ENCODE measurements at regions not wholly inside any gene's neighbourhood (a gene's known extent, or its start where the extent isn't known, plus 50 kb on each side); places are given as distances from the start of the nearest gene placed in this dataset.

- DNase-seq (ENCODE audit: low read depth, low spot score) (no peak), FAIRE-seq (no peak)
- no peak for TF ChIP-seq CTCF (IDR thresholded peaks at IDR 0.05; ENCODE audit: extremely low read depth in 1 of 2, insufficient read depth in 1 of 2, low read depth in 1 of 2, low read length in 2 of 2)
- TF ChIP-seq POLR2AphosphoS5 (IDR thresholded peaks at IDR 0.05; ENCODE audit: insufficient read depth, low read depth, low read length) = no peak
- no peak for TF ChIP-seq GATA2 (IDR thresholded peaks at IDR 0.05; ENCODE audit: insufficient read depth, insufficient read length, low read depth, low read length)
- no peak for TF ChIP-seq FOS (IDR thresholded peaks at IDR 0.05; ENCODE audit: borderline replicate concordance, insufficient read depth, low read length)
- no peak for TF ChIP-seq EZH2 (IDR thresholded peaks at IDR 0.05; ENCODE audit: borderline replicate concordance, low read depth, low read length, severe bottlenecking)
- no peak for TF ChIP-seq JUN (IDR thresholded peaks at IDR 0.05; ENCODE audit: borderline replicate concordance, insufficient read depth, insufficient read length, low read depth)
- TF ChIP-seq, protein P1, sequence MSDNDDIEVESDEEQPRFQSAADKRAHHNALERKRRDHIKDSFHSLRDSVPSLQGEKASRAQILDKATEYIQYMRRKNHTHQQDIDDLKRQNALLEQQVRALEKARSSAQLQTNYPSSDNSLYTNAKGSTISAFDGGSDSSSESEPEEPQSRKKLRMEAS (IDR thresholded peaks at IDR 0.05; ENCODE audit: insufficient read depth, insufficient read length) = no peak
- no peak for TF ChIP-seq MYC (IDR thresholded peaks at IDR 0.05; ENCODE audit: low read depth, low read length)
- no peak for TF ChIP-seq POLR2A (IDR thresholded peaks at IDR 0.05; ENCODE audit: low read depth, low read length)
- no peaks in the 10 kb centered on the region for H4K20me1 ChIP-seq (replicated peaks; ENCODE audit: control insufficient read depth, extremely low read depth, insufficient read depth, low read length)
- intact Hi-C loops (cut with micrococcal nuclease) = no loop called here
- H3K4me3 ChIP-seq (replicated peaks in 1 of 3; ENCODE audit: insufficient read depth in 1 of 3, low read depth in 1 of 3, low read length in 3 of 3) = no peak overlapping the region
- H3K9ac ChIP-seq (replicated peaks; ENCODE audit: extremely low read depth, insufficient read depth, low read length) = no peak overlapping the region
- no peaks in the 10 kb centered on the region for H3K27me3 ChIP-seq (ENCODE audit: control insufficient read depth in 2 of 2, insufficient read depth in 2 of 2, low read length in 2 of 2)
- no peak overlapping the region for H3K4me2 ChIP-seq (ENCODE audit: insufficient read depth, low read length)
- BruUV-seq (replicated peaks) = no TSS peak
- H3K27ac ChIP-seq (ENCODE audit: insufficient read depth, low read depth, low read length) = no peak overlapping the region
- H3K4me1 ChIP-seq (ENCODE audit: control insufficient read depth, extremely low read depth, insufficient read depth, low read length) = peaks cover 2% of the 10 kb centered on the region
- POLR2A ChIA-PET = no interaction called here
- dilution Hi-C loops (cut with MboI; ENCODE audit: extremely low pct_ligation_motif_present, low sequenced_read_pairs) = loop anchor here (25.0 kb wide), 1 partner anchor 286 kb away; no protein-coding TSS in a partner anchor
- CTCF ChIA-PET = interaction anchor here (1.4 to 4.0 kb wide), 3 partner anchors 8 to 298 kb away, joined by 3 to 23 read pairs (median 7); no protein-coding TSS in a partner anchor
- no peak overlapping the region for H2AFZ ChIP-seq (ENCODE audit: low read depth, low read length)
- no peaks in the 10 kb centered on the region for H3K9me3 ChIP-seq (replicated peaks; ENCODE audit: control insufficient read depth, insufficient read depth, low read length)
- no peaks in the 10 kb centered on the region for H3K36me3 ChIP-seq (ENCODE audit: control insufficient read depth in 2 of 2, extremely low read depth in 1 of 2, insufficient read depth in 2 of 2, low read length in 2 of 2)
- H3K79me2 ChIP-seq (ENCODE audit: control insufficient read depth, insufficient read depth, low read length) = no peaks in the 10 kb centered on the region
- H3K9me1 ChIP-seq (replicated peaks; ENCODE audit: control insufficient read depth, extremely low read depth, insufficient read depth, low read length) = no peaks in the 10 kb centered on the region
These were observed 172.1 kb downstream of the KLF13 start for GRCh38 chr15:31498756-31499155.

Data from endothelial cell of umbilical vein (primary cell).